H1 (cell line): ENCODE measurements at regions not wholly inside any gene's neighbourhood (a gene's known extent, or its start where the extent isn't known, plus 50 kb on each side); places are given as distances from the start of the nearest gene placed in this dataset.
"Not testable (repeated sequence)": the region's sequence is repeated elsewhere in the genome, so short reads cannot be mapped to it uniquely, and the experiment has no call there.

Source experiments
- ATF3 ChIP-seq: IDR thresholded peaks from 2 replicates; pipeline ENCODE4 v1.6.1; 2011; ENCODE audit warnings: low read depth, mild to moderate bottlenecking, low read length; ENCODE audit not compliant: insufficient read depth
- JUN ChIP-seq: IDR thresholded peaks from 2 replicates; pipeline ENCODE4 v1.6.1; 2011; ENCODE audit warnings: low read depth, mild to moderate bottlenecking, improper control_type of control experiment, low read length
- JUND ChIP-seq: IDR thresholded peaks from 2 replicates; pipeline ENCODE4 v1.6.1; 2011; ENCODE audit warnings: mild to moderate bottlenecking, improper control_type of control experiment, low read length
- RAD21 ChIP-seq, 2 experiments: IDR thresholded peaks in 1 of 2; conservative IDR thresholded peaks in 1 of 2; 2 replicates each; pipeline ENCODE4 v1.6.1; 2011; ENCODE audit warnings: low read depth in 2 of 2, low read length in 2 of 2, improper control_type of control experiment in 1 of 2, inconsistent platforms in 1 of 2, mild to moderate bottlenecking in 1 of 2, moderate library complexity in 1 of 2
- SP2 ChIP-seq: IDR thresholded peaks from 2 replicates; pipeline ENCODE4 v1.6.1; 2012; ENCODE audit warnings: mild to moderate bottlenecking, low read length, inconsistent platforms

- not testable (repeated sequence) for TF ChIP-seq JUND; RAD21 (IDR thresholded peaks at IDR 0.05 in 1 of 2, conservative IDR thresholded peaks at IDR 0.05 in 1 of 2; ENCODE audit: low read depth in 2 of 2, low read length in 2 of 2); JUN; SP2; ATF3
These were observed 107.3 kb downstream of the ZNF648 start for GRCh38 chr1:181954178-181954577.
